GM19023 (cell line): ENCODE measurements at regions not wholly inside any gene's neighbourhood (a gene's known extent, or its start where the extent isn't known, plus 50 kb on each side); places are given as distances from the start of the nearest gene placed in this dataset.
A peak's percentile ranks its signal among the peaks of the same experiment; 100 is the strongest.
"Not testable (repeated sequence)": the region's sequence is repeated elsewhere in the genome, so short reads cannot be mapped to it uniquely, and the experiment has no call there.

ENCODE experiments used
- ATAC-seq: cut with Tn5 transposase; IDR thresholded peaks from one replicate; pipeline ENCODE4 v1.9.1; 2021; ENCODE audit warnings: mild to moderate bottlenecking, moderate library complexity; ENCODE audit not compliant: unreplicated experiment

GRCh38 chr4:131531087-131531486 is 1618.0 kb upstream of the PCDH10 start:
- no peak for ATAC-seq

GRCh38 chr4:131534944-131535645 is 1614.0 kb upstream of the PCDH10 start:
- ATAC-seq: no peak

DNA sequence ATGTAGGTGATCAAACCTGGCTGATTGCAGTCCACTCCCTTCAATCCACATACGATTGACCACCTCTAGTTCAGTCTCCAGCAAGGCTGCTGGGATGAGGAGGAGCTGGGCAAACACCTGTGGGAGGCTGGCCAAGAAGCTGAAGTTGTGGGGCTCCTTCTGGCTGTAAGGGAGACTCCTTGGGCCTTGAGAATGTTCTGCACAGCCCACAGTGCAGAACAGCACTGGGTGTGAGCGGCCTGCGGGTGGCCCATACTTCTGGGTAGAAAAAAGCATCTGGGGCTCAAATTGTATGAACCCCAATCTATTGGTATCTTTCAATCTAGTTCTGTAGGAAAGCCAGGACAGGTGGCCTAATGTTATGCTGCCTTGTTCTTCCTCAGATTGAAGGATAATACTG is 1608.8 kb upstream of the PCDH10 start:
- no peak for ATAC-seq

DNA sequence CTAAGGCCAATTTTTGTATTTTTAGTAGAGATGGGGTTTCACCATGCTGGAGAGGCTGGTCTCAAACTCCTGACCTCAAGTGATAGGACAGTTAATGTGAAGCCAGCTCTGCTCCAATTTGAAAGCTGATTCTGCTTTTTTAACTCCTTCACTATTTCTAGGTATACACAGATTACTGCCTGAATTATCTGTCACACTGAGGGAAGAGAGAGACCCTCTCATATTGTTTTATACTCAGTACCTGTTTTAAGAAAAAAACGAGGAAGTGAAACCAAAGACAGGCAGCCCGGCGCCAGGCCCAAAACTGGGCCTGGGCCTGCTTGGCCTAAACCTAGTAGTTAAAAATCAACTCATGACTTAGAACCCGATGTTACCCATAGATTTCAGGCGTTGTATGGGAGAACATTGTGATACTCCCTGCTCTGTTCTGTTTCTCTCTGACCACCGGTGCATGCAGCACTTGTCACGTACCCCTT is 1601.5 kb upstream of the PCDH10 start:
- ATAC-seq: peak; percentile 75

- ATAC-seq: no peak
Measured at GRCh38 chr4:131551306-131551705, 1597.8 kb upstream of the PCDH10 start.

GRCh38 chr4:131566026-131566425 is 1583.1 kb upstream of the PCDH10 start:
- ATAC-seq: no peak

DNA sequence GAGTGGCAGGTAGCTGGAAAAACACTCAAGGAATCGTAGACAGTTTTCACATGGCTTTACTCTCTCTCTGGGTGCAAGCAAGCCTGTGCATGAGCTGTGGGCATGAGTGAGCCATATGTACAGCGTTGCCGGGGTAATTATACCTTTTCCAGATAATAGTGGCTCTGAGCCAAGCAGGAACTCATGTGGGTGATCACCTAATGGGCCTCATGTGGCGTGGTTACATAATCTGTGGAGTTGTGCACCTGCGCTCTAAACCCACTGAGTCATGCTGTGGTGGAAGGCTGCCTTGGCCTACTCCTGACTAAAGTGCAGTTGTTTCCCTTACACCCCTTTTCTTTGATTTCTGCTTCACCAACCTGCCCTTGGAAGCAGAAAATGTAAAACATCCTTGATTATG is 1564.5 kb upstream of the PCDH10 start:
- ATAC-seq: no peak

GRCh38 chr4:131595140-131595539 is 1554.0 kb upstream of the PCDH10 start:
- ATAC-seq: no peak

DNA sequence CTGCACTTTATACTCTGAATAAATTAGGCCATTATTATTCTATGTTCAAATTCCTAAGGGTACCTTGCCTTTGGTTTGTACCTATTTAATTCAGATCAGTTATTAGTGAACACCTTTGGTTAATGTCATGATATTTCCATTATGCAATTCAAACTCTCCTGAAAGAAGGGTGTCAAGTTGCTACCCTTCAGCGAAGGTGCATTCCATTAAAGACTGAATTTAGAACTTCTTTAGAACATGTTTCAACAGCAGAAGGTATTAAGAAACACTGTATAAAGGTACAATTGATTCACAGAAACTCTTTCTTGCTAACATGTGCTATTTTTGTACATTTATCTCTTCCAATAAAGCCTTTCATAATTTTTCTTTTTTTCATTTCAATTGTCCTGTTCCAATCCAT is 1545.4 kb upstream of the PCDH10 start:
- no peak for ATAC-seq

- no peak for ATAC-seq
Measured at GRCh38 chr4:131609039-131609438, 1540.1 kb upstream of the PCDH10 start.

DNA sequence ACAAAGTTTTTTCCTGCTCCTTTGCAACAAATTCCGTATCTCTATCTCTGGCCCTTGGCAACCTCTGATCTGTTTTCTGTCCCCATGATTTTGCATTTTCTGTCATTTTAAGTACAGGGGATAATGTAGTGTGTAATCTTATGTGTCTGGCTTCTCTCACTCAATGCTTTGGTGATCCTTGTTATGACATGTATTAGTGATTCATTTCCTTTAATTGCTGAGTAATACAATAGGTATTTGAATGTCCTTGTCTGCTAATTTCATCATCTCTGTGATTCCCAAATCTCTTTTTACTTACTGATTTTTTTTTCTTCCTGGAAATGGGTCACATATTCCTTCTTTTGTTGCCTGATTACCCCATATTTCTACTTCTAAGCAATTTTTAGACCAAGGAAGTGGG is 1538.6 kb upstream of the PCDH10 start:
- not testable (repeated sequence) for ATAC-seq

DNA sequence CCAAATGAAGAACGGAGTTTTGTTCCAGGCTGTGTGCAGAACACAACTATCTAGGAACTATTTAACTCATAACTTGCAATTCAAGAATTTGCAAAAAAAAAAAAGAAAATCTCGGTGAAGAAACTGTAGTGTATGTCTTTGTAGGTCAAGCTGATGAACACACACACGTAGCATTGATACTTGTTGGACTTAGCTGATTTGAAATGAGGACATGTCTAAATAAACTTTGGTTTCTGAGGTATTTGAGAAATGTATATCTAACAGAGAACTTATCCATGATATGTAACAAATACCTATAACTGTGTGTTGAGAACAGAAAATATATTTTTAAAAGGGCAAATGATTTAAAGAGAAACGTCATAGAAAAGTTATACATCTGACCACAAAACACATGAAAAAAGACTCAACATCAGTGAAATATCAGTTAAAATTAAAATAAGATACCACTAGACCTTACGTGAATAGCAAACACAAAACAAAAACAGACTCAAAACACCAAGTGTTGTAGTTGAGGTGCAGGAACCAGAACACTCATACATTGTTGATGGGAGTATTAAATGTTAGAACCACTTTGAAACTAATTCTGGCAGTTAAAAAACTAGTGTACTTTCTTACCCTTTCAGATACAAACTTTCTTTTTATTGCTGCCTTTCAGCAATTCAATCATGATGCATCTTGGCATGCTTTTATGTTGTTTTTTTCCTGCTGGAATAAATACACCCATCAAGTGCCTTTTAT is 1535.8 kb upstream of the PCDH10 start:
- ATAC-seq: peak; percentile 40

DNA sequence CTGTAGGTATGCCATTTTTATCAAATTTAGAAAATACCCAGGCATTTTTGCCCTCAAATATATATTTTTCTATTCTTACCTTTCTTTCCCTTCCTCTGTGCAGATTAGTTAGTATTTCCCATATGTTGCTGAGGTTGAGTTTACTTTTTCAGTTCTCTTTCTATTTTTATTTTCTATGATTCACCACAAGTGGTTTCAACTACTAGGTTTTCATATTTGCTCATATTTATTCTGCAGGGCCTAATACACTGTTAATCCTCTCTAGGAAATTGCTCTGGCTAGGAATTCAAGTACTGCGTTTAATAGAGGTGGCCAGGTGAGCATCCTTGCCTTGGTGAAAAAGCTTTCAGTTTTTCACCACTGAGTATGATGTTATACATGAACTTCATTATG is 1535.3 kb upstream of the PCDH10 start:
- peak; percentile 81 for ATAC-seq

DNA sequence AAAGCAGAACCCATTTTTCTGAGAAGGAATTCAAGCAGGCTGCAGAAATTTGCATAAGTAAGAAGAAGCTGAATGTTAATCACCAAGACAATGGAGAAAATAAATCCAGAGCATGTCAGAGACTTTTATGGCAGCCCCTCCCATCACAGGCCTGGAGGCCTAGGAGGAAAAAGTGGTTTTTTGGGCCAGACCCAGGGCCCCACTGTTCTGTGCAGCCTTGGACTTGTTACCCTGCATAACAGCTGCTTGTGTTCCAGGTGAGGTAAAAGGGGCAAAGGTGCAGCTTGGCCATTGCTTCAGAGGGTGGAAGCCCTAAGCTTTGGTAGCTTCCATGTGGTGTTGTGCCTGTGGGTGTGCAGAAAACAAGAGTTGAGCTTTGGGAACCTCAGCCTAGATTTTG is 1516.2 kb upstream of the PCDH10 start:
- no peak for ATAC-seq

GRCh38 chr4:131635191-131635590 is 1513.9 kb upstream of the PCDH10 start:
- ATAC-seq: no peak

- no peak for ATAC-seq
Measured at GRCh38 chr4:131638781-131639180, 1510.3 kb upstream of the PCDH10 start.

GRCh38 chr4:131644619-131645018 is 1504.5 kb upstream of the PCDH10 start:
- no peak for ATAC-seq

DNA sequence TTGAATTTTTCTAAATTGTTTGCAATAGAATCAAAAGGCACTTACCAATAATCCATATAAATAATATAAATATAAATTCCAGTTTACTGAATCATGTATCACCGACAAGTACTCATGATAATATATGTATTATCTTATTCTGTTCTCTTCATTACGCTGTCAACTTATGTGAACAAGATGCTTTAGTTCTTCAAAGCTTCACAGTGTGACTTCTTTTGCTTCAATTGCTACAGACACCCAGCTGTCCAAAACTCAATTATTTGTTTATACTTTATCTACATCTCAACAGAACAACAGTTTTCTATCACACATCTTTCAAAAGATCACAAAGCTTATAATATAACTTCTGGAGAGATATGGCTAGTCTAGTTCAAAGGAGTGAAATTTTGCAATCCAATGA is 1499.9 kb upstream of the PCDH10 start:
- ATAC-seq: no peak

GRCh38 chr4:131650951-131651350 is 1498.1 kb upstream of the PCDH10 start:
- ATAC-seq: no peak

- not testable (repeated sequence) for ATAC-seq
Measured at GRCh38 chr4:131683314-131683713, 1465.8 kb upstream of the PCDH10 start.

- ATAC-seq: no peak
Measured at GRCh38 chr4:131721883-131722282, 1427.2 kb upstream of the PCDH10 start.

GRCh38 chr4:131723069-131723468 is 1426.0 kb upstream of the PCDH10 start:
- not testable (repeated sequence) for ATAC-seq
